ENCODE measurements at regions not wholly inside any gene's neighbourhood (a gene's known extent, or its start where the extent isn't known, plus 50 kb on each side); places are given as distances from the start of the nearest gene placed in this dataset.

DNA sequence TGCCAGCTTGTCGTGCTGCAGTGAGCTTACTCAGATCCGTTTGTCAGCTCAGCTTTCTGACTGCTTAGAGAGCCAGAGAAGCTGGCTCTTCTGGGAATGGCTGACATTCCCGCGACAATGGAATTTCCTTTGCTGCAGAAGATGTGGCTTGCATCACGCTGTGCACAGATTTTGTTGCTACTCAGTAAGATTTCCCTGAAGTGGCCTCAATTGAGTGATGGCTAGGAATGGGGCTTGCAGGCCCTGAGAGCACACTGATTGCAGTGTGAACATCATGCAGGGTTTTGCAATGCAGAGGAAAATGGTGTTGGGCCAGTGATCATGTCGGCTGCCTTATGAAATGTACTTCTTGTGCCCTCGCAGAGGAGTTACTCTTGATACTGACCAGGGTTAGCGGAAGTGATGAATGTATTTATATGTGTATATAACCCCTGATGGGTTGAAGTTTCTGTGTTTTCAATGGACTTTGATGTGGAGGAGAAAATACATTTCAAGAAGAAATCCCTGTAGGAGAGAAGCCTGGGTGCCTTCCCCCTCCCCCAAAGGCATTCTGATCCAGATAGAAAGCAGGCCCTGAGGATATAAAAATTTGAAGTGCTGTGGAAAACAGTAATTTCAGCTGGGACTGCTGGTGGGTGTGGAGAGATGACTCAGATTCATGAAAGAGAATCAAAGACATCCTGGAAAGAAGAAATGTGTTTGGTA lies 102.5 kb upstream of the PDZRN3 start:
- Histone ChIP-seq H3K9me3 (0 out of 2 replicates have a peak, but pooled peaks cover 2% of the 10 kb centered on the region), H3K36me3 (replicated peaks) (no peaks in the 10 kb centered on the region), H3K27me3 (ENCODE audit: low read depth) (no peaks in the 10 kb centered on the region), H3K4me1 (peaks cover 10% of the 10 kb centered on the region), H3K4me3 (no peak overlapping the region)
- in situ Hi-C loops (cut with MboI; ENCODE audit: low sequenced_read_pairs) = no loop called here
- DNase-seq (ENCODE audit: low spot score in 2 of 2) = no peak

GRCh38 chr3:73723596-73723995 lies 98.9 kb upstream of the PDZRN3 start:
- H3K9me3 ChIP-seq = 0 out of 2 replicates have a peak, but pooled peaks cover 2% of the 10 kb centered on the region
- H3K27me3 ChIP-seq (ENCODE audit: low read depth) = no peaks in the 10 kb centered on the region
- DNase-seq (ENCODE audit: low spot score in 2 of 2) = no peak
- in situ Hi-C loops (cut with MboI; ENCODE audit: low sequenced_read_pairs) = no loop called here
- H3K4me1 ChIP-seq = peaks cover 10% of the 10 kb centered on the region
- no peak overlapping the region for H3K4me3 ChIP-seq
- H3K36me3 ChIP-seq (replicated peaks) = no peaks in the 10 kb centered on the region

- Histone ChIP-seq H3K4me3 (no peak overlapping the region), H3K27me3 (ENCODE audit: low read depth) (no peaks in the 10 kb centered on the region), H3K36me3 (replicated peaks) (no peaks in the 10 kb centered on the region), H3K9me3 (0 out of 2 replicates have a peak, but pooled peaks cover 8% of the 10 kb centered on the region), H3K4me1 (no peaks in the 10 kb centered on the region)
- in situ Hi-C loops (cut with MboI; ENCODE audit: low sequenced_read_pairs) = no loop called here
- DNase-seq (ENCODE audit: low spot score in 2 of 2) = no peak
These were observed 95.1 kb upstream of the PDZRN3 start for GRCh38 chr3:73719861-73720260.

GRCh38 chr3:73719413-73719851 lies 94.7 kb upstream of the PDZRN3 start:
- Histone ChIP-seq H3K27me3 (ENCODE audit: low read depth) (no peaks in the 10 kb centered on the region), H3K4me3 (no peak overlapping the region), H3K36me3 (replicated peaks) (no peaks in the 10 kb centered on the region), H3K9me3 (0 out of 2 replicates have a peak, but pooled peaks cover 8% of the 10 kb centered on the region), H3K4me1 (no peaks in the 10 kb centered on the region)
- in situ Hi-C loops (cut with MboI; ENCODE audit: low sequenced_read_pairs) = no loop called here
- DNase-seq (ENCODE audit: low spot score in 2 of 2) = no peak

- no peak overlapping the region for H3K4me3 ChIP-seq
- in situ Hi-C loops (cut with MboI; ENCODE audit: low sequenced_read_pairs) = no loop called here
- H3K27me3 ChIP-seq (ENCODE audit: low read depth) = no peaks in the 10 kb centered on the region
- no peaks in the 10 kb centered on the region for H3K4me1 ChIP-seq
- no peak for DNase-seq (ENCODE audit: low spot score in 2 of 2)
- H3K9me3 ChIP-seq = 0 out of 2 replicates have a peak, but pooled peaks cover 8% of the 10 kb centered on the region
- H3K36me3 ChIP-seq (replicated peaks) = no peaks in the 10 kb centered on the region
These were observed 93.8 kb upstream of the PDZRN3 start for GRCh38 chr3:73718326-73719110.

DNA sequence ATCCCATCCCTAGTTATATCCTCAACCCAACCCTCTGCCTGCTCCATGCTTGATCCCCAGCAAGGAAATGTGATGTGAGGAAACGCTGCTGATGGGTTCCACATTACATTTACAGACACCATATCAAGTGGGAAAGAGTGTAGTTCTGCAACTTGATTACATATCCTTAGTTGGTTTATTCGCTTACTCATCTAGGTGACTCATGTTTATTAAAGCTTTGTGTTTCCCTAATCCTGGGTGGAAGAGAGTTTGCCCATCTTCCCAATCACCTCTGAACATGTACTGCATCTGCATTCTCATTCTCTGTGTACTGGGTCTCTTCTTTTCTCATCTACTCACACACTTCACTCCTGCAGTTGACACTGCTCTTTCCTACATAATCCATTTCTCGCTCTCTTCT lies 91.7 kb upstream of the PDZRN3 start:
- Histone ChIP-seq H3K4me3 (no peak overlapping the region), H3K27me3 (ENCODE audit: low read depth) (no peaks in the 10 kb centered on the region), H3K36me3 (replicated peaks) (no peaks in the 10 kb centered on the region), H3K9me3 (0 out of 2 replicates have a peak, but pooled peaks cover 6% of the 10 kb centered on the region), H3K4me1 (no peaks in the 10 kb centered on the region)
- in situ Hi-C loops (cut with MboI; ENCODE audit: low sequenced_read_pairs) = no loop called here
- DNase-seq (ENCODE audit: low spot score in 2 of 2) = no peak

GRCh38 chr3:73710340-73710739 lies 85.6 kb upstream of the PDZRN3 start:
- no peak for DNase-seq (ENCODE audit: low spot score in 2 of 2)
- H3K9me3 ChIP-seq = no peaks in the 10 kb centered on the region
- H3K36me3 ChIP-seq (replicated peaks) = no peaks in the 10 kb centered on the region
- H3K27me3 ChIP-seq (ENCODE audit: low read depth) = no peaks in the 10 kb centered on the region
- H3K4me1 ChIP-seq = no peaks in the 10 kb centered on the region
- in situ Hi-C loops (cut with MboI; ENCODE audit: low sequenced_read_pairs) = no loop called here
- no peak overlapping the region for H3K4me3 ChIP-seq

GRCh38 chr3:73709712-73710111 lies 85.0 kb upstream of the PDZRN3 start:
- in situ Hi-C loops (cut with MboI; ENCODE audit: low sequenced_read_pairs) = no loop called here
- no peaks in the 10 kb centered on the region for H3K36me3 ChIP-seq (replicated peaks)
- H3K27me3 ChIP-seq (ENCODE audit: low read depth) = no peaks in the 10 kb centered on the region

DNA sequence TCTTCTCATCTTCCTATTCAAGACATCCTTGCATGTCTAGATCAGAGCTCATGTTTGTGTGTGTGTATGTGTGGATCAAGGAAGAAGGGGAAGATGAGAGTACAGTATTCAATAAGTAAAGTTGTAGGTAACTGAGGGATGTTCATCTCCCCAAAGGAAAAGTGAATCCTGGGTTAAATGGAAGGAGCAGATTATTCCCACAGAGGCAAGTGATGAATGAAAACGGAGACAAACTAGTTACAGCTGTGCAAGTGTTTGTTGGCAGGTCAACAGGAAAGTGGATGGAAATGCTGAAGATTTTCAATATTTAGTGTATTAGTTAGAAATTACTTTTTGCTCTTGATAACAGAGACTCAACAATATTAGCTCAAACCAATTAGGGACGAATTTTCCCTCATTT lies 84.2 kb upstream of the PDZRN3 start:
- H3K9me3 ChIP-seq = no peaks in the 10 kb centered on the region
- DNase-seq (ENCODE audit: low spot score in 2 of 2) = no peak
- in situ Hi-C loops (cut with MboI; ENCODE audit: low sequenced_read_pairs) = no loop called here
- H3K4me1 ChIP-seq = no peaks in the 10 kb centered on the region
- no peak overlapping the region for H3K4me3 ChIP-seq
- no peaks in the 10 kb centered on the region for H3K36me3 ChIP-seq (replicated peaks)
- no peaks in the 10 kb centered on the region for H3K27me3 ChIP-seq (ENCODE audit: low read depth)

More at GRCh38 chr3:73709712-73710111, 85.0 kb upstream of the PDZRN3 start:
- Histone ChIP-seq H3K4me1 (no peaks in the 10 kb centered on the region), H3K9me3 (no peaks in the 10 kb centered on the region), H3K4me3 (no peak overlapping the region)
- DNase-seq (ENCODE audit: low spot score in 2 of 2) = no peak

DNA sequence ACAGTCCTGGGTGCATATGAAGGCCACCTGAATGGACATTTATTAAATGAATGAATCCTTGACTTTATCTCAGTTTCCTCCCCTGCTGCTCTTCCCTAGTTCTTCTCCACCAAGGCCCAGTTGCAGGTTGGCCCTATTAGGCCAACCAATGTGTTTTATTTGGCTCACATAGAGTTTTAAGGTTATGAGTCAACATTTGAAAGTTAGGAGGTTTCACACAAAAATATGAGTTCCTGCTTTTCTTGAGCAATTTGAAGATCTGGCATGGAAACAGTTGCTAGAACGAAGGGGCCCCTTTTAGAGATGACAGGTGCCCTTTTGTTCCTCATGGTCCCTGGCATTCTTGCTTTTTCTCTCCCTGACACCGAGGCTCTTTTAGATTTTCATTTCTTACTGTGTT lies 83.0 kb upstream of the PDZRN3 start:
- DNase-seq (ENCODE audit: low spot score in 2 of 2) = no peak
- Histone ChIP-seq H3K36me3 (replicated peaks) (no peaks in the 10 kb centered on the region), H3K27me3 (ENCODE audit: low read depth) (no peaks in the 10 kb centered on the region), H3K9me3 (no peaks in the 10 kb centered on the region), H3K4me3 (no peak overlapping the region), H3K4me1 (no peaks in the 10 kb centered on the region)
- in situ Hi-C loops (cut with MboI; ENCODE audit: low sequenced_read_pairs) = no loop called here

GRCh38 chr3:73706771-73707170 lies 82.0 kb upstream of the PDZRN3 start:
- in situ Hi-C loops (cut with MboI; ENCODE audit: low sequenced_read_pairs) = no loop called here
- no peaks in the 10 kb centered on the region for H3K36me3 ChIP-seq (replicated peaks)
- no peak for DNase-seq (ENCODE audit: low spot score in 2 of 2)

DNA sequence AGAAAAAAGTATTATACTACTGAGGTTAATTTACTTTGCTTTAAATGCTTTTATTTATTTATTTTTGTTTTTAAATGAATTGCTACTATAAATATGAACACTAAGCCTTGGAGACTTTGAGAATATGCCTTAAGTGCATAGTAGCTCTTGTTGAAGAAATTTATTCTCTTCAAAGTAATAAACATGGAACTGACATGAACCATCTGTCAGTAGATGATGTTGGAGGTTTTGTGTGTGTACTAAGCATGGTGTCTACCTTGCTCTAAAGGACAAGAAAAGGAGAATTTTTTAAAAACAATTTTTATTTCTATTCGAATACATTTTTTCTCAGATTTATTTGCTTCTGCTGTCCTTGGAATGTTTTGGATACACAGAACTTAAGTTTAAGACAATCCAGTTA lies 81.1 kb upstream of the PDZRN3 start:
- Histone ChIP-seq H3K27me3 (ENCODE audit: low read depth) (no peaks in the 10 kb centered on the region), H3K36me3 (replicated peaks) (no peaks in the 10 kb centered on the region), H3K9me3 (no peaks in the 10 kb centered on the region), H3K4me1 (no peaks in the 10 kb centered on the region), H3K4me3 (no peak overlapping the region)
- DNase-seq (ENCODE audit: low spot score in 2 of 2) = no peak
- in situ Hi-C loops (cut with MboI; ENCODE audit: low sequenced_read_pairs) = no loop called here

More at GRCh38 chr3:73706771-73707170, 82.0 kb upstream of the PDZRN3 start:
- H3K4me1 ChIP-seq = no peaks in the 10 kb centered on the region
- no peak overlapping the region for H3K4me3 ChIP-seq
- no peaks in the 10 kb centered on the region for H3K27me3 ChIP-seq (ENCODE audit: low read depth)
- H3K9me3 ChIP-seq = no peaks in the 10 kb centered on the region

DNA sequence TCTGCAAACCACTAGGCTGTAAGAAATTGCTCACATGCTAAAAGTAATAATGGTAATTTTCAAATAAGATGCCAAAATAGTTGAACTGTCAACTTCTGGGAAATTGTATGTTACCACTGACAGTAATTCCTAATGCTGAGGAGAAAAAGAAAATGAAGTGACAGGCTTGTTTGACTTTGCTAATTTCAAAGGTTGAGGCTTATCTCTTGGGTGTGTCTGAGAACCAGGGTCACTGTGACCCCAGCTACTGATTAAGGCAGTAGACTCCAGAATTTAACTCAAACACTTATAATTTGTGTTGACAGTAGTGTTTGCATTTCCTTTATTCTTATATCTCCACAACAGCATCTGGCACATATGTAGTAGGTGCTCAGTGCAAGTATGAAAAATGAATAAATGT lies 74.6 kb upstream of the PDZRN3 start:
- Histone ChIP-seq H3K36me3 (replicated peaks) (no peaks in the 10 kb centered on the region), H3K27me3 (ENCODE audit: low read depth) (no peaks in the 10 kb centered on the region), H3K4me1 (no peaks in the 10 kb centered on the region), H3K4me3 (no peak overlapping the region), H3K9me3 (no peaks in the 10 kb centered on the region)
- DNase-seq (ENCODE audit: low spot score in 2 of 2) = no peak
- in situ Hi-C loops (cut with MboI; ENCODE audit: low sequenced_read_pairs) = no loop called here

DNA sequence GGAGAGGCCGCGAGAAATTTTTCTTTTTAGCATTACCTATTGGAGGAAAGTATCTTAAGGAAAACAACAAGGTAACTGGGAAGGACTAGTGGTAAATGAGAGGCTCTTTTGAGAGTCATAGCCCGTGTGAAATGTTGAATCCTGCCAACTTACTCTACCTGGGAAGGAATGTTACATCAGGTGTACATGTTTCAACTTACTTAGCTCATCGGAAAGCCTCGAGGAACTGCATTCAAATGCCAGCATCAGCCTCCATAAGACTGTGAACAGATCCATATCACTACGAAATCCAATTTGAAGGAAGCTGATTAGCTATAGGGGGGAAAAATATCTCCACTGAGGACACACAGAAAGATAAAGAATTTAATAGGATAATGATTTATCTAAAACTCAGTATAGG lies 72.3 kb upstream of the PDZRN3 start:
- H3K4me3 ChIP-seq = no peak overlapping the region
- no peaks in the 10 kb centered on the region for H3K4me1 ChIP-seq
- in situ Hi-C loops (cut with MboI; ENCODE audit: low sequenced_read_pairs) = no loop called here
- no peaks in the 10 kb centered on the region for H3K27me3 ChIP-seq (ENCODE audit: low read depth)
- H3K36me3 ChIP-seq (replicated peaks) = no peaks in the 10 kb centered on the region
- DNase-seq (ENCODE audit: low spot score in 2 of 2) = no peak
- no peaks in the 10 kb centered on the region for H3K9me3 ChIP-seq
